PFSK-1 (cell line): ENCODE measurements at regions not wholly inside any gene's neighbourhood (a gene's known extent, or its start where the extent isn't known, plus 50 kb on each side); places are given as distances from the start of the nearest gene placed in this dataset.

Experiments used
- FOXP2 ChIP-seq: optimal IDR thresholded peaks from 2 replicates; pipeline ENCODE3; 2011; ENCODE audit warnings: borderline replicate concordance, control low read depth, inconsistent platforms; ENCODE audit not compliant: insufficient read depth; ENCODE audit errors: extremely low read length, extremely low read depth
- POLR2AphosphoS5 ChIP-seq: IDR thresholded peaks from 2 replicates; pipeline ENCODE4 v1.6.1; 2012; ENCODE audit warnings: low read depth, mild to moderate bottlenecking, control low read depth, low read length, moderate library complexity
- SIN3A ChIP-seq: IDR thresholded peaks from 2 replicates; pipeline ENCODE4 v1.6.1; 2012; ENCODE audit warnings: mild to moderate bottlenecking, low read length, moderate library complexity, borderline replicate concordance; ENCODE audit not compliant: insufficient read depth
- TAF1 ChIP-seq: IDR thresholded peaks from 2 replicates; pipeline ENCODE4 v1.6.1; 2012; ENCODE audit warnings: low read length, control low read depth, borderline replicate concordance; ENCODE audit not compliant: insufficient read depth
- TF ChIP-seq, protein P1 (sequence below), 2 experiments: IDR thresholded peaks; 2 replicates each; pipeline versions ENCODE4 v1.6.1 to v1.8.0; 2011 to 2012; ENCODE audit warnings: low read depth in 2 of 2, low read length in 2 of 2, control low read depth in 1 of 2, inconsistent platforms in 1 of 2, mild to moderate bottlenecking in 1 of 2, moderate library complexity in 1 of 2; ENCODE audit not compliant: insufficient read depth in 1 of 2

DNA sequence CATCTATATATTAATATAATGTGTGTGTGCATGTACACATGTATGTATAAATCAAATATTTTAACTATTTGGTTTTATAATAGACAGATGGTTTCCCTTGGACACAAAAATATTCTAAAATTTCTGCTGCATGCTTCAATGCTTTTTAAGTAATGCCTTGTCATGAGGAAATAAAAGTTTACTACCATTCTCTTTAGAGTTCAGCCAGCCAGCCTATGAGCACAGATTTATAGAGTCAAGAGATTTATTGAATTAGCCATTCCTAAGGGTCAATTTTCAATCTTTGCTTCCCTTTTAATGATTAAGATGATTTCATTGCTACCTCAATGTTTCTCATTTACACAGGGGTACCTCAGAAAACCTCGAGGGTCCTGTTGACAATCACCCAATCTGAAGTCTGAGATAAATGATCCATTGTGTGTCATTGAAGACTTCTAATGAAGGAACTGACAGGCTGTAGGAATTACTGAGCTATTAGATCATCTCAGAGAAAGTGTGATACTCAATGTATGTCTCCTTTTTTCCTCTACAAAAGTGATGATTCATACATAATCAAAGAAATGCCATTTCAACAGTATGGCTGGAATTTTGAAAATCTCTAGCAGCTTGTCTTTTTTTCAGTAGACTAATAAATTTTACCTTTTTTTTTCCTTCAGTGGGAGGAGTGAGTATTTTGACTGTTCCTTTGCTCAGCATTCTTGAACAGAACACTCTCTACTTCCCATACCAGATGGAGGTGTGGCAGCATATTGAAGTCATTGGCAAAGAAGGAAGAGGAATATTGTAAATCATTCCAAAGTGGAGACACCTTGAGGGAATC, 222.6 kb upstream of the PCDH18 start:
- TF ChIP-seq, protein P1, sequence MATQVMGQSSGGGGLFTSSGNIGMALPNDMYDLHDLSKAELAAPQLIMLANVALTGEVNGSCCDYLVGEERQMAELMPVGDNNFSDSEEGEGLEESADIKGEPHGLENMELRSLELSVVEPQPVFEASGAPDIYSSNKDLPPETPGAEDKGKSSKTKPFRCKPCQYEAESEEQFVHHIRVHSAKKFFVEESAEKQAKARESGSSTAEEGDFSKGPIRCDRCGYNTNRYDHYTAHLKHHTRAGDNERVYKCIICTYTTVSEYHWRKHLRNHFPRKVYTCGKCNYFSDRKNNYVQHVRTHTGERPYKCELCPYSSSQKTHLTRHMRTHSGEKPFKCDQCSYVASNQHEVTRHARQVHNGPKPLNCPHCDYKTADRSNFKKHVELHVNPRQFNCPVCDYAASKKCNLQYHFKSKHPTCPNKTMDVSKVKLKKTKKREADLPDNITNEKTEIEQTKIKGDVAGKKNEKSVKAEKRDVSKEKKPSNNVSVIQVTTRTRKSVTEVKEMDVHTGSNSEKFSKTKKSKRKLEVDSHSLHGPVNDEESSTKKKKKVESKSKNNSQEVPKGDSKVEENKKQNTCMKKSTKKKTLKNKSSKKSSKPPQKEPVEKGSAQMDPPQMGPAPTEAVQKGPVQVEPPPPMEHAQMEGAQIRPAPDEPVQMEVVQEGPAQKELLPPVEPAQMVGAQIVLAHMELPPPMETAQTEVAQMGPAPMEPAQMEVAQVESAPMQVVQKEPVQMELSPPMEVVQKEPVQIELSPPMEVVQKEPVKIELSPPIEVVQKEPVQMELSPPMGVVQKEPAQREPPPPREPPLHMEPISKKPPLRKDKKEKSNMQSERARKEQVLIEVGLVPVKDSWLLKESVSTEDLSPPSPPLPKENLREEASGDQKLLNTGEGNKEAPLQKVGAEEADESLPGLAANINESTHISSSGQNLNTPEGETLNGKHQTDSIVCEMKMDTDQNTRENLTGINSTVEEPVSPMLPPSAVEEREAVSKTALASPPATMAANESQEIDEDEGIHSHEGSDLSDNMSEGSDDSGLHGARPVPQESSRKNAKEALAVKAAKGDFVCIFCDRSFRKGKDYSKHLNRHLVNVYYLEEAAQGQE (IDR thresholded peaks at IDR 0.05; ENCODE audit: insufficient read depth in 1 of 2, low read depth in 2 of 2, low read length in 2 of 2): no peak
- TF ChIP-seq TAF1 (no peak), FOXP2 (no peak), POLR2AphosphoS5 (no peak), SIN3A (no peak)

DNA sequence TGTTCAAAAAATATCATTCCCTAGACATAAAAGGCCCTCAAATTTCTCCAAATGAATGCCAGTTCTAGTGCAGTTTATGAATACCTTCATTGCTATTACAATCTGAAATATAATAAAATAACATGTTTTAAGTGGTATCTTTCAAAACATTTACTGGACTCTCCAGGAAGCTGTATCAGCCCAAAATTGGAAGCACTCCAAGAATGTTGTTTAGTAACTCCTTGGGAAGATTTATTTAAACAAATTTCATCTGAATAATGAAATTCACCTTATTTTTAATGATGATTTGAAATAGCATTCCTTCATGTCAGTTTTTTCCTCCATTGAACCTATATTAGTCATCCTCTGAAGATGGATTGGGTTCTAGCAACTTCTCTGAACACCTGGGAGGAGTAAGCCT, 217.2 kb upstream of the PCDH18 start:
- TF ChIP-seq SIN3A: no peak
- TF ChIP-seq, protein P1 (IDR thresholded peaks at IDR 0.05; ENCODE audit: insufficient read depth in 1 of 2, low read depth in 2 of 2, low read length in 2 of 2): no peak
- TF ChIP-seq POLR2AphosphoS5: no peak
- no peak for TF ChIP-seq TAF1
- TF ChIP-seq FOXP2: no peak

DNA sequence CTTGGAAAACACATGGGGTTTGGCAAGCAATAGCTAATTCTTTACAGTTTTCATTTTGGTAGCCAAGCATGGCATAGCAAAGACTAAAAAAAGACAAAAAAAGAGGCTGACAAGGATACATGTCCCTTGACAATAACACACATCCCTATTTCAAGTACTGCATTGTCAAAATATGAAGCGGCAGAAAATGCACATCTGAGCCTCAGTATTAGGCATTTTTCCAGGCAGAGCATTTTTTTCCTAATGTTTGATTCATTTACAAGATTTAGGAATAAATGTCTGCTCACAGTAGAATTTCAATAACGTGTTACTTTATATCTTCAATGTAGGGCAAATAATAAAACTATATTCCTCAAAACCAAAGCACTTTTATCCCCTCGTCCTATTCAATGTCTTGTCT, 216.3 kb upstream of the PCDH18 start:
- no peak for TF ChIP-seq POLR2AphosphoS5
- TF ChIP-seq, protein P1 (IDR thresholded peaks at IDR 0.05; ENCODE audit: insufficient read depth in 1 of 2, low read depth in 2 of 2, low read length in 2 of 2): no peak
- no peak for TF ChIP-seq FOXP2
- no peak for TF ChIP-seq TAF1
- no peak for TF ChIP-seq SIN3A

DNA sequence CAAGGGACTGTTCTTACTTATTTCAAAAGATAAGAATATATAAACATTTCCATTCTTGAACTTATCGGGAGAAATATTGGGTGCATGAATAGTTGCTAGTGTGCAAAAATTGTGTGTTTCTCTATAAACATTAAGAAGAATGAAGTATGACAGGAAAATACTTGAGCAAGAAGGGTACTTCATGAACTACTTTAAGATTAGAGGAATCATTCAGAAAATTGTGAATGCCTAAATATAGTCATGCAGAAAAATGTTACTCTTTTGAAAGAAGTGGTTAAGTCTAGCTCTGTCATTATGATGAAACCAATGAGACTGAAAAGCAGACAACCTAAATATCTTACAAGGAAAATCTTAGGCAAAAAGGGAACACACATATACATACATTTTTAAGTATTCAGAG, 207.8 kb upstream of the PCDH18 start:
- no peak for TF ChIP-seq POLR2AphosphoS5

DNA sequence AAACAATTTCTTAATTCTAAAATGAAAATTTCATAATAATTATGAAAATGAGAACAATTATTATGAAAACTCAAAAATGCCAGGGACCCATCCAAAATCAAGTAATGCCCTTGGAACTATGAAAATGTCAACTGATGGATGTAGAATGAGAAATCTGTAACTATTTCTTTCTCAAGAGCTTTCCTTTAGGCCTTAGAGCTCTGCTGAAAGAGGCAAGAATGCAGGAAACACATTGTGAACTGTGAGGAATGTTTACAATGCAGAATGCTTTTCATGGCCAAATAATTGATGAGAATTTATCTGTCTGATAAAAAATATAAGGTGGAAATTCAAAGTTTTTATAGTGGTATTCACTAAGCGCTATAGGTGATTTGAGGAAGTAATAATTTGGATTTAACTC, 207.1 kb upstream of the PCDH18 start:
- TF ChIP-seq FOXP2 (no peak), SIN3A (no peak), TAF1 (no peak), POLR2AphosphoS5 (no peak)
- TF ChIP-seq, protein P1 (IDR thresholded peaks at IDR 0.05; ENCODE audit: insufficient read depth in 1 of 2, low read depth in 2 of 2, low read length in 2 of 2): no peak
